ENCODE measurements at regions not wholly inside any gene's neighbourhood (a gene's known extent, or its start where the extent isn't known, plus 50 kb on each side); places are given as distances from the start of the nearest gene placed in this dataset.

DNA sequence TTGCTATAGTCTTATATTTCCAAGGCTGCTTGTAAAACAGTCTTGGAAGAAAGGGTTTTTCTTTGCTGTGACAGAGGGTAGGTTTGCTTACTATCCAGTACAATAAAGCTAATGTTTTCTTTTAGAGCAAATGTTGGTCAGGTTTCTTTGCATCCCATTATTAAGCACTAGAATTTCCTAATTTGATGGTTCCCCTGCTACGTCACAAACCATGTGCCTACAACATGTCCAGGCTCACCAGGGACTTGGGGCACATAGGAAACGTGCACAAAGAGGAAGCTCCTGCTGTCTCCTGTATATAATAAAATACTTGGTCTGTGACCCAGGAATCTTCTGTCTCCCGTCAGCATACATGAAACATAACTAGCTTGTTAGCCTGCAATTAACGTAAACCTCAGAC lies 486.3 kb upstream of the LRFN5 start:
- Mint-ChIP-seq H3K4me1 (ENCODE audit: low read depth) (no peaks in the 10 kb centered on the region), H3K4me3 (no peak overlapping the region), H3K27me3 (no peaks in the 10 kb centered on the region), H3K9me3 (peaks cover 2% of the 10 kb centered on the region), H3K27ac (no peak overlapping the region), H3K36me3 (ENCODE audit: low read depth) (no peaks in the 10 kb centered on the region)
- no peak for DNase-seq
- intact Hi-C loops (cut with micrococcal nuclease), result no loop called here
- TF ChIP-seq, protein P1, sequence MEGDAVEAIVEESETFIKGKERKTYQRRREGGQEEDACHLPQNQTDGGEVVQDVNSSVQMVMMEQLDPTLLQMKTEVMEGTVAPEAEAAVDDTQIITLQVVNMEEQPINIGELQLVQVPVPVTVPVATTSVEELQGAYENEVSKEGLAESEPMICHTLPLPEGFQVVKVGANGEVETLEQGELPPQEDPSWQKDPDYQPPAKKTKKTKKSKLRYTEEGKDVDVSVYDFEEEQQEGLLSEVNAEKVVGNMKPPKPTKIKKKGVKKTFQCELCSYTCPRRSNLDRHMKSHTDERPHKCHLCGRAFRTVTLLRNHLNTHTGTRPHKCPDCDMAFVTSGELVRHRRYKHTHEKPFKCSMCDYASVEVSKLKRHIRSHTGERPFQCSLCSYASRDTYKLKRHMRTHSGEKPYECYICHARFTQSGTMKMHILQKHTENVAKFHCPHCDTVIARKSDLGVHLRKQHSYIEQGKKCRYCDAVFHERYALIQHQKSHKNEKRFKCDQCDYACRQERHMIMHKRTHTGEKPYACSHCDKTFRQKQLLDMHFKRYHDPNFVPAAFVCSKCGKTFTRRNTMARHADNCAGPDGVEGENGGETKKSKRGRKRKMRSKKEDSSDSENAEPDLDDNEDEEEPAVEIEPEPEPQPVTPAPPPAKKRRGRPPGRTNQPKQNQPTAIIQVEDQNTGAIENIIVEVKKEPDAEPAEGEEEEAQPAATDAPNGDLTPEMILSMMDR (IDR thresholded peaks at IDR 0.05), result no peak
- ATAC-seq, result no peak
- POLR2A ChIA-PET, result no interaction called here
- CTCF ChIA-PET, result no interaction called here

DNA sequence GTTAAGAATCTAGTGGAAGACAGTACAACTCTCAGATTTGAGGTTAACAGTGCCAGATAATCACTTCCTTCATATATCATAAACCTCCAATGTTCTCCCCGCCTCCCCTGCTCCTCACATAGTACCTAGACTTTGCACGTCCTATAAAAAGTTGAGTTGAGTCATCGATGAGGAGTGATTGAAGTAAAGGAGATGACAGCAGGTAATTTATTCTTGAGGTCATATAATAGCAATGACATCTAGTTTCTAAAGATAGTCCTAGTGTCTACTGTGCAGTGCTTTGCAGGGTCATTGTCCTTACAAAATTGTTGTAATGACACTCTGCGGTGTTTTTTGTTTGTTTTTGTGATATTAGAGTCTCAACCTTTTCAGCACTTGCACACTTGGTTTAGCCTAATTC lies 510.5 kb upstream of the LRFN5 start:
- H3K4me1 Mint-ChIP-seq (ENCODE audit: low read depth), result no peaks in the 10 kb centered on the region
- ChIA-PET POLR2A (no interaction called here), CTCF (no interaction called here)
- intact Hi-C loops (cut with micrococcal nuclease), result no loop called here
- ATAC-seq (no peak), DNase-seq (no peak)
- no peaks in the 10 kb centered on the region for H3K36me3 Mint-ChIP-seq (ENCODE audit: low read depth)
- H3K27ac Mint-ChIP-seq, result no peak overlapping the region
- H3K4me3 Mint-ChIP-seq, result no peak overlapping the region
- H3K9me3 Mint-ChIP-seq, result peaks cover 10% of the 10 kb centered on the region
- no peaks in the 10 kb centered on the region for H3K27me3 Mint-ChIP-seq
- TF ChIP-seq, protein P1 (IDR thresholded peaks at IDR 0.05), result no peak

DNA sequence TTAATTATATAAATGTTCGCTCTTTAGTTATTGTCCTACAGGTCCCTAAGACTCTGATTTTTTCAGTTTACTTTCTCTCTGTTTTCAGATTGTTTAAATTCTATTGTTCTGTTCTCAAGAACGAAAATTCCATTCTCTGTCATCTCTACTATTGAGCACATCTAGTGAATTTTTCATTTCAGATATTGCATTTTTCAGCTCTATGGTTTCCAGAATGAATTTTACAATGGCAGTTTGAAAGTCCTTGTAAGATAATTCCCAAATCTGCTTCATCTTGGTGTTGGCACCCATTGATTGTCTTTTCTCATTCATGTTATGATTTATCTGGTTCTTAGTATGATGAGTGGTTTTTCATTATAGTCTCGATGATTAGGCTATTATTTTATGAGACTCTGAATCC lies 519.6 kb upstream of the LRFN5 start:
- H3K36me3 Mint-ChIP-seq (ENCODE audit: low read depth), result no peaks in the 10 kb centered on the region
- no peak overlapping the region for H3K27ac Mint-ChIP-seq
- TF ChIP-seq, protein P1 (IDR thresholded peaks at IDR 0.05), result no peak
- peaks cover 17% of the 10 kb centered on the region for H3K9me3 Mint-ChIP-seq
- no peak for ATAC-seq
- DNase-seq, result no peak
- ChIA-PET CTCF (no interaction called here), POLR2A (no interaction called here)
- no peaks in the 10 kb centered on the region for H3K27me3 Mint-ChIP-seq
- intact Hi-C loops (cut with micrococcal nuclease), result no loop called here
- H3K4me3 Mint-ChIP-seq, result no peak overlapping the region
- no peaks in the 10 kb centered on the region for H3K4me1 Mint-ChIP-seq (ENCODE audit: low read depth)

DNA sequence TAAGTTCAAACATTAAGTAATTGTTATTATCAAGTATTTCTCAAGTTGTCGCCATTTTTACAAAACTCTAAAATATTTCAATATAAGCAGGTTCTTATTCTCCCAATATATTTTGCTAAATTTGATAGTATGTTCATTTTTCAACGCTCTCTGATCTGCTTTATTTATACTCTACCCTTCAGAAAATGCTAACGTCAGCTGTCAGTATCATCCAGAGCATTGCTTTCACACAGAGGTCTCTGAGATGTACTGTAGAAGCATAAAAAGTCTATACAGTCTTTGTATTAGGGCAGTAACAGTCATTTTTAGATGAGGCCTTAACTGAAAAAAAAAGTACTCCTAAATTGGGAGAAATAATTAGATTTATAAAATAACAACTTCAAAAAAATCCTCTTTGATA lies 533.1 kb upstream of the LRFN5 start:
- Mint-ChIP-seq H3K4me3 (no peak overlapping the region), H3K27me3 (no peaks in the 10 kb centered on the region), H3K27ac (no peak overlapping the region), H3K9me3 (no peaks in the 10 kb centered on the region), H3K4me1 (ENCODE audit: low read depth) (no peaks in the 10 kb centered on the region), H3K36me3 (ENCODE audit: low read depth) (no peaks in the 10 kb centered on the region)
- intact Hi-C loops (cut with micrococcal nuclease), result no loop called here
- TF ChIP-seq, protein P1 (IDR thresholded peaks at IDR 0.05), result no peak
- CTCF ChIA-PET, result no interaction called here
- ATAC-seq, result no peak
- POLR2A ChIA-PET, result no interaction called here
- DNase-seq, result no peak

DNA sequence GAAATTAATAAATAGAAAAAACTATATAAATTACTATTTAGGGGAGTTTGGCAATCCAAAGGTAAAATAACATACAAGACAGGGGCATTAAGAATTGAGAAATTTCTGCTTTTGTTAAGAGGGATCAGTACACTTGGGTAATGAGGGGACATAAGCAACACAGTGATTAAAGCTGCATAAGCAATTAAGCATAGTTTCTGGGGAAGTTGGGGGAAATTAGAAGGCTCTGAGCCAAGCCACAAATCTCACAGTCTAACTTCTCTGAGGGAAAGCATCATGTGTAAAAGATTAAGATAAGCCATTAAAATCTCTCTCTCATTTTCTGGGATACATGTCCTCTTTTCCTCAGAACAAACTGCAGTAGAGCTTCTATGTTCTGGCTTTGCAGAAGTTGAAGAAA lies 533.9 kb upstream of the LRFN5 start:
- ATAC-seq (no peak), DNase-seq (no peak)
- Mint-ChIP-seq H3K4me3 (no peak overlapping the region), H3K9me3 (no peaks in the 10 kb centered on the region), H3K27ac (no peak overlapping the region), H3K27me3 (no peaks in the 10 kb centered on the region), H3K36me3 (ENCODE audit: low read depth) (no peaks in the 10 kb centered on the region), H3K4me1 (ENCODE audit: low read depth) (no peaks in the 10 kb centered on the region)
- TF ChIP-seq, protein P1 (IDR thresholded peaks at IDR 0.05), result no peak
- intact Hi-C loops (cut with micrococcal nuclease), result no loop called here
- ChIA-PET CTCF (no interaction called here), POLR2A (no interaction called here)
